SK-N-SH (cell line): ENCODE measurements at regions not wholly inside any gene's neighbourhood (a gene's known extent, or its start where the extent isn't known, plus 50 kb on each side); places are given as distances from the start of the nearest gene placed in this dataset.

Experiments used
- CTCF ChIA-PET: fragments of 300-600, 350-600 bp; formaldehyde crosslinking; extraction: SDS; loops from one replicate; lab custom pipeline; 2021; lab: Yijun Ruan, JAX
- POLR2A ChIA-PET: fragments of 350-600 bp; sonication (Branson Sonifier 250); formaldehyde crosslinking; extraction: SDS; loops from one replicate; lab custom pipeline; 2020; ENCODE audit warnings: antibody characterized with exemption, inconsistent platforms; lab: Yijun Ruan, JAX
- DNase-seq: peaks from one replicate; pipeline ENCODE4 v3.0.0; 2012
- H2AFZ ChIP-seq: fragments of 200-600 bp; sonication (generic); 2 replicates; pipeline ENCODE4 v1.8.1; 2016; ENCODE audit warnings: antibody characterized with exemption, mild to moderate bottlenecking, low read depth
- H3F3A ChIP-seq: fragments of 200-600 bp; sonication (generic); replicated peaks from 2 replicates; pipeline ENCODE3; 2016; ENCODE audit warnings: antibody characterized with exemption, mild to moderate bottlenecking; ENCODE audit not compliant: insufficient read depth
- H3K27ac ChIP-seq, 2 experiments: fragments of 200-500 bp in 1 of 2; fragments of 200-600 bp in 1 of 2; sonication (Bioruptor generic) in 1 of 2; sonication (generic), shearing (Covaris generic) in 1 of 2; 2 replicates each; pipeline versions ENCODE4 v1.5.1 to v1.6.1; 2014 to 2016; ENCODE audit warnings: low read depth in 2 of 2, inconsistent platforms in 1 of 2, low read length in 1 of 2, mild to moderate bottlenecking in 1 of 2, mixed read lengths in 1 of 2
- H3K27me3 ChIP-seq: fragments of 200-600 bp; sonication (generic), shearing (Covaris generic); 2 replicates; pipeline ENCODE4 v1.6.1; 2016; ENCODE audit warnings: mixed run types; ENCODE audit not compliant: insufficient read depth
- H3K36me3 ChIP-seq, 2 experiments: fragments of 200-500 bp in 1 of 2; fragments of 200-600 bp in 1 of 2; sonication (Bioruptor generic) in 1 of 2; sonication (generic) in 1 of 2; replicated peaks in 1 of 2; 2 replicates each; pipeline versions ENCODE3 to v1.5.1; 2014 to 2016; ENCODE audit warnings: low read length in 1 of 2, mild to moderate bottlenecking in 1 of 2; ENCODE audit not compliant: insufficient read depth in 2 of 2, control insufficient read depth in 1 of 2
- H3K4me1 ChIP-seq, 2 experiments: fragments of 200-500 bp in 1 of 2; fragments of 200-600 bp in 1 of 2; sonication (Bioruptor generic) in 1 of 2; sonication (generic), shearing (Covaris generic) in 1 of 2; 2 replicates each; pipeline versions ENCODE4 v1.5.1 to v1.6.1; 2014 to 2016; ENCODE audit warnings: low read depth in 1 of 2, low read length in 1 of 2, mixed run types in 1 of 2; ENCODE audit not compliant: insufficient read depth in 2 of 2, control insufficient read depth in 1 of 2
- H3K4me2 ChIP-seq: fragments of 200-600 bp; sonication (generic), shearing (Covaris generic); 2 replicates; pipeline ENCODE4 v1.6.1; 2017; ENCODE audit warnings: mixed run types
- H3K4me3 ChIP-seq, 2 experiments: fragments of 200-500 bp in 1 of 2; fragments of 200-600 bp in 1 of 2; sonication (Bioruptor generic) in 1 of 2; sonication (generic), shearing (Covaris generic) in 1 of 2; 2 replicates each; pipeline versions ENCODE4 v1.5.1 to v1.8.1; 2014 to 2016; ENCODE audit warnings: low read depth in 2 of 2, inconsistent platforms in 1 of 2, low read length in 1 of 2, mild to moderate bottlenecking in 1 of 2, mixed read lengths in 1 of 2, moderate library complexity in 1 of 2
- H3K79me2 ChIP-seq: fragments of 200-600 bp; sonication (generic); 2 replicates; pipeline ENCODE4 v1.8.1; 2017; ENCODE audit warnings: mild to moderate bottlenecking; ENCODE audit not compliant: insufficient read depth
- H3K9ac ChIP-seq: fragments of 200-600 bp; sonication (generic); 2 replicates; pipeline ENCODE4 v1.6.1; 2017; ENCODE audit warnings: mixed run types
- H3K9me2 ChIP-seq: fragments of 200-600 bp; sonication (generic); 2 replicates; pipeline ENCODE4 v1.6.1; 2017; ENCODE audit warnings: mixed run types
- H3K9me3 ChIP-seq: fragments of 200-600 bp; sonication (generic); 2 replicates; pipeline ENCODE4 v1.6.1; 2017; ENCODE audit warnings: mixed run types, mild to moderate bottlenecking, moderate library complexity
- H4K20me1 ChIP-seq: fragments of 200-600 bp; sonication (generic); 2 replicates; pipeline ENCODE4 v1.6.1; 2017; ENCODE audit warnings: mild to moderate bottlenecking, mixed run types; ENCODE audit not compliant: insufficient read depth
- CHD2 ChIP-seq: fragments of 150-350 bp; IDR thresholded peaks from 2 replicates; pipeline ENCODE4 v1.6.1; 2018; ENCODE audit warnings: low read length; ENCODE audit not compliant: partially characterized antibody
- ELF1 ChIP-seq: IDR thresholded peaks from 2 replicates; pipeline ENCODE4 v1.4.0; 2012
- EP300 ChIP-seq, 2 experiments: IDR thresholded peaks; 2 replicates each; pipeline versions ENCODE4 v1.4.0 to v1.6.1; 2012; ENCODE audit warnings: borderline replicate concordance in 1 of 2, low read depth in 1 of 2, low read length in 1 of 2
- EZH2phosphoT487 ChIP-seq: fragments of 200-600 bp; sonication (generic); IDR thresholded peaks from 2 replicates; pipeline ENCODE4 v1.6.1; 2017; ENCODE audit warnings: low read depth, mixed run types, mild to moderate bottlenecking, antibody characterized with exemption, moderate library complexity, borderline replicate concordance
- FOXJ3 ChIP-seq: sonication (generic); formaldehyde crosslinking; IDR thresholded peaks from 2 replicates; pipeline ENCODE4 v1.5.1; 2020; ENCODE audit warnings: mild to moderate bottlenecking, missing genetic modification reagents
- FOXM1 ChIP-seq: IDR thresholded peaks from 2 replicates; pipeline ENCODE4 v1.4.0; 2012; ENCODE audit warnings: low read depth, mild to moderate bottlenecking
- GABPA ChIP-seq: IDR thresholded peaks from 2 replicates; pipeline ENCODE4 v1.4.0; 2012; ENCODE audit warnings: low read depth, mild to moderate bottlenecking
- GATA2 ChIP-seq: sonication (generic); formaldehyde crosslinking; IDR thresholded peaks from 2 replicates; pipeline ENCODE4 v1.5.0; 2020; ENCODE audit warnings: mild to moderate bottlenecking, missing genetic modification reagents
- JUND ChIP-seq: IDR thresholded peaks from 2 replicates; pipeline ENCODE4 v1.4.0; 2012
- MEF2A ChIP-seq: IDR thresholded peaks from 2 replicates; pipeline ENCODE4 v1.4.0; 2012; ENCODE audit warnings: low read depth, borderline replicate concordance
- MXI1 ChIP-seq: IDR thresholded peaks from 2 replicates; pipeline ENCODE4 v1.6.1; 2012; ENCODE audit warnings: mild to moderate bottlenecking, low read depth, low read length, improper control_type of control experiment
- NFIC ChIP-seq: IDR thresholded peaks from 2 replicates; pipeline ENCODE4 v1.4.0; 2012; ENCODE audit warnings: borderline replicate concordance
- NRF1 ChIP-seq: IDR thresholded peaks from 2 replicates; pipeline ENCODE4 v1.6.1; 2012; ENCODE audit warnings: low read depth, mild to moderate bottlenecking, low read length
- POLR2AphosphoS5 ChIP-seq: IDR thresholded peaks from 2 replicates; pipeline ENCODE4 v1.6.1; 2012; ENCODE audit warnings: low read depth, low read length
- RAD21 ChIP-seq: IDR thresholded peaks from 2 replicates; pipeline ENCODE4 v1.6.1; 2012; ENCODE audit warnings: mild to moderate bottlenecking, low read length
- RCOR1 ChIP-seq: fragments of 150-350 bp; IDR thresholded peaks from 2 replicates; pipeline ENCODE4 v1.6.1; 2017; ENCODE audit warnings: antibody characterized with exemption, low read length
- RFX5 ChIP-seq: IDR thresholded peaks from 2 replicates; pipeline ENCODE4 v1.6.1; 2012; ENCODE audit warnings: mild to moderate bottlenecking, improper control_type of control experiment, low read length
- RXRA ChIP-seq: IDR thresholded peaks from 2 replicates; pipeline ENCODE4 v1.4.0; 2012; ENCODE audit warnings: low read depth, mild to moderate bottlenecking, borderline replicate concordance
- SIN3A ChIP-seq: IDR thresholded peaks from 2 replicates; pipeline ENCODE4 v1.6.1; 2012; ENCODE audit warnings: low read depth, mild to moderate bottlenecking, low read length, moderate library complexity, borderline replicate concordance
- SMC3 ChIP-seq: IDR thresholded peaks from 2 replicates; pipeline ENCODE4 v1.6.1; 2012; ENCODE audit warnings: low read depth, low read length, improper control_type of control experiment
- TAF1 ChIP-seq: IDR thresholded peaks from 2 replicates; pipeline ENCODE4 v1.6.1; 2012; ENCODE audit warnings: low read depth, mild to moderate bottlenecking, low read length, moderate library complexity, borderline replicate concordance
- TCF12 ChIP-seq: IDR thresholded peaks from 2 replicates; pipeline ENCODE4 v1.4.0; 2012
- TEAD4 ChIP-seq: IDR thresholded peaks from 2 replicates; pipeline ENCODE4 v1.4.0; 2012; ENCODE audit warnings: mild to moderate bottlenecking, borderline replicate concordance; ENCODE audit not compliant: insufficient read depth
- YY1 ChIP-seq: IDR thresholded peaks from 2 replicates; pipeline ENCODE4 v1.4.0; 2012; ENCODE audit warnings: low read depth, mild to moderate bottlenecking
- whole genome bisulfite sequencing: methylation state at CpG from one replicate; pipeline ENCODE4 v1.1.6; 2017; ENCODE audit warnings: low lambda C conversion rate; 5-methylcytosine and 5-hydroxymethylcytosine counted together
- TF ChIP-seq, protein P1 (sequence below): fragments of 150-350 bp; IDR thresholded peaks from 2 replicates; pipeline ENCODE4 v1.6.1; 2016; ENCODE audit warnings: mild to moderate bottlenecking, low read depth, low read length
- TF ChIP-seq, protein P2 (sequence below): fragments of 200-600 bp; sonication (generic); IDR thresholded peaks from 2 replicates; pipeline ENCODE4 v1.6.1; 2017; ENCODE audit warnings: antibody characterized with exemption, mild to moderate bottlenecking, moderate library complexity
- TF ChIP-seq, protein P3 (sequence below): IDR thresholded peaks from 2 replicates; pipeline ENCODE4 v1.6.1; 2012; ENCODE audit warnings: mild to moderate bottlenecking, low read depth, low read length, moderate library complexity
- TF ChIP-seq, protein P4 (sequence below): fragments of 150-350 bp; IDR thresholded peaks from 2 replicates; pipeline ENCODE4 v1.6.1; 2017; ENCODE audit warnings: antibody characterized with exemption, low read length, low read depth, borderline replicate concordance
- TF ChIP-seq, protein P5 (sequence below): IDR thresholded peaks from 2 replicates; pipeline ENCODE4 v1.4.0; 2012; ENCODE audit warnings: low read depth

DNA sequence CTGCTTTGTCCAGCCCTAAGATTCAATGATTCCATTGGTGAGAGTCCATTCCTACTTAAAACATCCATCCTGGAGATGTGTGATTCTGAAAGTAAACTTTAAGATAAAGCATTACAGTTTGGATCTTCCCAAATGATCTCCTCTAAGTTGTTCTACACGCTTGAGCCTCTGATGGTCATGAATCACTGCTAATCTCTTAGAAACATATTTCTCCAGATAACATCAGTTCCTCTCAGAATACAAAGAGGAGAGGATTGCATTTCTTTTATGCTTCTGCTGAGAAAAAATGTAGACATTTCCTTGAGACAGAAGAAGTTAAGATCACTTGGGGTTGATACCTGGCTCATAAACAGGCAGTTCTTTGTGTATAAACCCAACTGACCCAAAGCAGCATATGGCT, 281.2 kb upstream of the DPH6 start:
- Histone ChIP-seq H3K27ac (peak overlapping the region; percentile 67 to 78; a peak in 3 of 4 replicates), H3K4me2 (peak overlapping the region; percentile 47), H2AFZ (peak overlapping the region; percentile 80), H4K20me1 (no peaks in the 10 kb centered on the region), H3K9me3 (no peaks in the 10 kb centered on the region), H3K4me3 (peak overlapping the region in 1 of 2 experiments; percentile 24; a peak in 3 of 4 replicates), H3K9ac (no peak overlapping the region; the same call in 1 of the 2 replicates), H3K4me1 (peaks cover 0 to 9% of the 10 kb centered on the region in 2 experiments), H3K27me3 (no peaks in the 10 kb centered on the region), H3F3A (peaks cover 6% of the 10 kb centered on the region), H3K9me2 (no peaks in the 10 kb centered on the region), H3K36me3 (no peaks in the 10 kb centered on the region), H3K79me2 (no peaks in the 10 kb centered on the region)
- CTCF ChIA-PET: no interaction called here
- no peak for DNase-seq
- 16% methylated on average over 1 of the region's 1 CpG for WGBS
- POLR2A ChIA-PET: no interaction called here
- no peak for TF ChIP-seq GABPA
- TF ChIP-seq, protein P1, sequence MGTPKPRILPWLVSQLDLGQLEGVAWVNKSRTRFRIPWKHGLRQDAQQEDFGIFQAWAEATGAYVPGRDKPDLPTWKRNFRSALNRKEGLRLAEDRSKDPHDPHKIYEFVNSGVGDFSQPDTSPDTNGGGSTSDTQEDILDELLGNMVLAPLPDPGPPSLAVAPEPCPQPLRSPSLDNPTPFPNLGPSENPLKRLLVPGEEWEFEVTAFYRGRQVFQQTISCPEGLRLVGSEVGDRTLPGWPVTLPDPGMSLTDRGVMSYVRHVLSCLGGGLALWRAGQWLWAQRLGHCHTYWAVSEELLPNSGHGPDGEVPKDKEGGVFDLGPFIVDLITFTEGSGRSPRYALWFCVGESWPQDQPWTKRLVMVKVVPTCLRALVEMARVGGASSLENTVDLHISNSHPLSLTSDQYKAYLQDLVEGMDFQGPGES: no peak
- no peak for TF ChIP-seq FOXM1
- TF ChIP-seq MXI1: no peak
- TF ChIP-seq TAF1: no peak
- TF ChIP-seq FOXJ3 (CRISPR knock-in tag): no peak
- 0 out of 2 replicates have a peak, but pooled peaks have one; percentile 17 for TF ChIP-seq NFIC
- TF ChIP-seq EZH2phosphoT487: no peak
- peak; percentile 72 for TF ChIP-seq JUND
- TF ChIP-seq EP300 (IDR thresholded peaks at IDR 0.05; ENCODE audit: borderline replicate concordance in 1 of 2, low read depth in 1 of 2, low read length in 1 of 2): peak in 1 of 2 experiments; percentile 77; a peak in 2 of 4 replicates
- no peak for TF ChIP-seq RAD21
- TF ChIP-seq, protein P2, sequence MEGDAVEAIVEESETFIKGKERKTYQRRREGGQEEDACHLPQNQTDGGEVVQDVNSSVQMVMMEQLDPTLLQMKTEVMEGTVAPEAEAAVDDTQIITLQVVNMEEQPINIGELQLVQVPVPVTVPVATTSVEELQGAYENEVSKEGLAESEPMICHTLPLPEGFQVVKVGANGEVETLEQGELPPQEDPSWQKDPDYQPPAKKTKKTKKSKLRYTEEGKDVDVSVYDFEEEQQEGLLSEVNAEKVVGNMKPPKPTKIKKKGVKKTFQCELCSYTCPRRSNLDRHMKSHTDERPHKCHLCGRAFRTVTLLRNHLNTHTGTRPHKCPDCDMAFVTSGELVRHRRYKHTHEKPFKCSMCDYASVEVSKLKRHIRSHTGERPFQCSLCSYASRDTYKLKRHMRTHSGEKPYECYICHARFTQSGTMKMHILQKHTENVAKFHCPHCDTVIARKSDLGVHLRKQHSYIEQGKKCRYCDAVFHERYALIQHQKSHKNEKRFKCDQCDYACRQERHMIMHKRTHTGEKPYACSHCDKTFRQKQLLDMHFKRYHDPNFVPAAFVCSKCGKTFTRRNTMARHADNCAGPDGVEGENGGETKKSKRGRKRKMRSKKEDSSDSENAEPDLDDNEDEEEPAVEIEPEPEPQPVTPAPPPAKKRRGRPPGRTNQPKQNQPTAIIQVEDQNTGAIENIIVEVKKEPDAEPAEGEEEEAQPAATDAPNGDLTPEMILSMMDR: no peak
- no peak for TF ChIP-seq SIN3A
- TF ChIP-seq TCF12: peak; percentile 66; the same call in 1 of the 2 replicates
- TF ChIP-seq CHD2: no peak
- TF ChIP-seq YY1: no peak
- TF ChIP-seq, protein P3, sequence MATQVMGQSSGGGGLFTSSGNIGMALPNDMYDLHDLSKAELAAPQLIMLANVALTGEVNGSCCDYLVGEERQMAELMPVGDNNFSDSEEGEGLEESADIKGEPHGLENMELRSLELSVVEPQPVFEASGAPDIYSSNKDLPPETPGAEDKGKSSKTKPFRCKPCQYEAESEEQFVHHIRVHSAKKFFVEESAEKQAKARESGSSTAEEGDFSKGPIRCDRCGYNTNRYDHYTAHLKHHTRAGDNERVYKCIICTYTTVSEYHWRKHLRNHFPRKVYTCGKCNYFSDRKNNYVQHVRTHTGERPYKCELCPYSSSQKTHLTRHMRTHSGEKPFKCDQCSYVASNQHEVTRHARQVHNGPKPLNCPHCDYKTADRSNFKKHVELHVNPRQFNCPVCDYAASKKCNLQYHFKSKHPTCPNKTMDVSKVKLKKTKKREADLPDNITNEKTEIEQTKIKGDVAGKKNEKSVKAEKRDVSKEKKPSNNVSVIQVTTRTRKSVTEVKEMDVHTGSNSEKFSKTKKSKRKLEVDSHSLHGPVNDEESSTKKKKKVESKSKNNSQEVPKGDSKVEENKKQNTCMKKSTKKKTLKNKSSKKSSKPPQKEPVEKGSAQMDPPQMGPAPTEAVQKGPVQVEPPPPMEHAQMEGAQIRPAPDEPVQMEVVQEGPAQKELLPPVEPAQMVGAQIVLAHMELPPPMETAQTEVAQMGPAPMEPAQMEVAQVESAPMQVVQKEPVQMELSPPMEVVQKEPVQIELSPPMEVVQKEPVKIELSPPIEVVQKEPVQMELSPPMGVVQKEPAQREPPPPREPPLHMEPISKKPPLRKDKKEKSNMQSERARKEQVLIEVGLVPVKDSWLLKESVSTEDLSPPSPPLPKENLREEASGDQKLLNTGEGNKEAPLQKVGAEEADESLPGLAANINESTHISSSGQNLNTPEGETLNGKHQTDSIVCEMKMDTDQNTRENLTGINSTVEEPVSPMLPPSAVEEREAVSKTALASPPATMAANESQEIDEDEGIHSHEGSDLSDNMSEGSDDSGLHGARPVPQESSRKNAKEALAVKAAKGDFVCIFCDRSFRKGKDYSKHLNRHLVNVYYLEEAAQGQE: no peak
- TF ChIP-seq GATA2: no peak
- no peak for TF ChIP-seq NRF1
- TF ChIP-seq, protein P4, sequence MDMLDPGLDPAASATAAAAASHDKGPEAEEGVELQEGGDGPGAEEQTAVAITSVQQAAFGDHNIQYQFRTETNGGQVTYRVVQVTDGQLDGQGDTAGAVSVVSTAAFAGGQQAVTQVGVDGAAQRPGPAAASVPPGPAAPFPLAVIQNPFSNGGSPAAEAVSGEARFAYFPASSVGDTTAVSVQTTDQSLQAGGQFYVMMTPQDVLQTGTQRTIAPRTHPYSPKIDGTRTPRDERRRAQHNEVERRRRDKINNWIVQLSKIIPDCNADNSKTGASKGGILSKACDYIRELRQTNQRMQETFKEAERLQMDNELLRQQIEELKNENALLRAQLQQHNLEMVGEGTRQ: no peak
- TF ChIP-seq SMC3: no peak
- TF ChIP-seq, protein P5, sequence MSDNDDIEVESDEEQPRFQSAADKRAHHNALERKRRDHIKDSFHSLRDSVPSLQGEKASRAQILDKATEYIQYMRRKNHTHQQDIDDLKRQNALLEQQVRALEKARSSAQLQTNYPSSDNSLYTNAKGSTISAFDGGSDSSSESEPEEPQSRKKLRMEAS: no peak
- TF ChIP-seq MEF2A: no peak
- TF ChIP-seq RXRA: no peak
- no peak for TF ChIP-seq POLR2AphosphoS5
- TF ChIP-seq RFX5: no peak
- TF ChIP-seq TEAD4: peak; percentile 62; the same call in 1 of the 2 replicates
- no peak for TF ChIP-seq ELF1
- no peak for TF ChIP-seq RCOR1
